ENCODE measurements at regions not wholly inside any gene's neighbourhood (a gene's known extent, or its start where the extent isn't known, plus 50 kb on each side); places are given as distances from the start of the nearest gene placed in this dataset.

DNA sequence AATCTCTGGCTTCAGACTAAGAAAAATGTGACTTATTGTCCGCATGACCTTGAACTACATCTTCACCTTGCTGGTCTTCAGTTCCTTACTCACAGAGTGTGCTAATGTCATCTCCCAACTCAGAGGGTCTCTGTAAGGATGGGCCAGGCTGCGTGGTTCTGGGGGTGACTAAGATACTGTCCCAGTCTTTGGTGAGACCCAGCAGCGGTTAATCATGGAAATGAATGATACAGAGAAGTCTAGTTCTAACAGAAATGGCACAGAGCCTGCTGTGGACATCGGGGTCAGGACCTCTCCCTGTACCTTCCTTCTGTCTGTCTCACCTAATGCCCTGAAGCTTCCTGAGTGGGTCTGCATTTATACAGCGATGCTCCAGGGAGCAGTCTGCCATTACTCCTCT lies 662.7 kb upstream of the HS6ST1 start:
- DNase-seq (ENCODE audit: low spot score) = no peak
- Mint-ChIP-seq H3K27me3 (ENCODE audit: insufficient read depth) (no peaks in the 10 kb centered on the region), H3K27ac (no peak overlapping the region), H3K4me1 (ENCODE audit: low read depth) (no peaks in the 10 kb centered on the region), H3K9me3 (no peaks in the 10 kb centered on the region), H3K4me3 (no peak overlapping the region), H3K36me3 (ENCODE audit: low read depth) (no peaks in the 10 kb centered on the region)
- intact Hi-C loops (cut with micrococcal nuclease) = no loop called here

DNA sequence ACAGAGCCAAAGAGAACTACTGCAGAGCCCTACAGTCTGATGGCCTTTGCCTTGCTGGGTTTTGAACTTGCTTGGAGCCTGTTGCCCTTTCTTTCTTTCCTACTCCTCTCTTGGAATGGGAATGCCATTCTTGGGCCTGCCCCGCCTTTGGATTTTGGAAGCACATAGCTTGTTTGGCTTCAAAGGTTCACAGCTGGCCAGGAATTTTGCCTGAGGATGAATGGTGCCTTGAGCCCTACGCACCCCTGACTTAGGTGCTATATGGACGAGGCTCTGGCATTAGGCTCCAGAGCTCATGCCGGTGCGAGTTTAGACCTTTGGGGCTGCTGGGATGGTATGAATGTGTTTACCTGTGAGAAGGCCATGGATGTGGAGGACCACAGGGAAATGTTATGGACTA lies 663.3 kb upstream of the HS6ST1 start:
- H3K9me3 Mint-ChIP-seq = no peaks in the 10 kb centered on the region
- H3K36me3 Mint-ChIP-seq (ENCODE audit: low read depth) = no peaks in the 10 kb centered on the region
- H3K27ac Mint-ChIP-seq = no peak overlapping the region
- no peaks in the 10 kb centered on the region for H3K4me1 Mint-ChIP-seq (ENCODE audit: low read depth)
- DNase-seq (ENCODE audit: low spot score) = no peak
- intact Hi-C loops (cut with micrococcal nuclease) = no loop called here
- no peaks in the 10 kb centered on the region for H3K27me3 Mint-ChIP-seq (ENCODE audit: insufficient read depth)
- no peak overlapping the region for H3K4me3 Mint-ChIP-seq

DNA sequence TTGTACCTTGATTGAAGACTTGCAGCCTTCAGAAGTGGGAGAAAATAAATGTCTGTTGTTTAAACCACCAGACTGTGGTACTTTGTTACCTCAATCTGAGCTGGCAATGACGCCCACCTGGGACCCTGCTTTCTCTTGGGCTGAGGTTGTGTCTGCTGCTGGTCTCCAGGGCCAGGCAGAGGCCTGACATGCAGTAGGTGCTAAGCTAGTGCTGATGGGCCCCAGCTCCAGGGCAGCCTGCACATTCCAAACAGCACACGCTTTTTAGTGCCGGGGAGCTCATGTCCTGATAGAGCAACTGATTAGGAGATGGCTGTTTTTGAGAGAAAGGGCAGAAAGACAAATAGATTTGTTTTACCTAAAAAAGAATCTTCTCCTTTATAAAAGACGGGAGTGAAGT lies 664.0 kb upstream of the HS6ST1 start:
- Mint-ChIP-seq H3K9me3 (no peaks in the 10 kb centered on the region), H3K27me3 (ENCODE audit: insufficient read depth) (no peaks in the 10 kb centered on the region), H3K4me3 (no peak overlapping the region), H3K4me1 (ENCODE audit: low read depth) (no peaks in the 10 kb centered on the region), H3K36me3 (ENCODE audit: low read depth) (no peaks in the 10 kb centered on the region), H3K27ac (no peak overlapping the region)
- DNase-seq (ENCODE audit: low spot score) = no peak
- intact Hi-C loops (cut with micrococcal nuclease) = no loop called here

DNA sequence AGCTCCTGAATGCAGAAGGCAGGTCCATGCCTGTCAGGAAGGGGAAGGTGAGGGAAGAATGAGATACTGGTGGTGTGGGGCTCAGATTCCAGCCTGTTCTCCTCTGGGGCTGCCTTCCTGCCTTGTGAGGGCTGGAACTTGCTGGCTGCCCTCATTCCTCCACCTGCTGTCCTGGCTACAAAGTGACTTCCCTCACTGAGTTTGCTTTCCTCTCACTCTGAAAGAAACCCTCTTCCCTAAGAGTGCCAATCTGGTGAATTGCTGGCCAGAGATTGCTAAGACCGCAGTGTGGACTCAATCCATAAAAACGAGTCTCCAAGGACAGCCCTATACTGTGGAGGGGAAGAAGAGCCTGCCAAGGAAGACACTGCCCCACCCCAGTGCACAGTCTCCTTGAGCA lies 664.4 kb upstream of the HS6ST1 start:
- Mint-ChIP-seq H3K4me3 (no peak overlapping the region), H3K9me3 (no peaks in the 10 kb centered on the region), H3K27ac (no peak overlapping the region), H3K36me3 (ENCODE audit: low read depth) (no peaks in the 10 kb centered on the region), H3K27me3 (ENCODE audit: insufficient read depth) (no peaks in the 10 kb centered on the region), H3K4me1 (ENCODE audit: low read depth) (no peaks in the 10 kb centered on the region)
- DNase-seq (ENCODE audit: low spot score) = no peak
- intact Hi-C loops (cut with micrococcal nuclease) = no loop called here

DNA sequence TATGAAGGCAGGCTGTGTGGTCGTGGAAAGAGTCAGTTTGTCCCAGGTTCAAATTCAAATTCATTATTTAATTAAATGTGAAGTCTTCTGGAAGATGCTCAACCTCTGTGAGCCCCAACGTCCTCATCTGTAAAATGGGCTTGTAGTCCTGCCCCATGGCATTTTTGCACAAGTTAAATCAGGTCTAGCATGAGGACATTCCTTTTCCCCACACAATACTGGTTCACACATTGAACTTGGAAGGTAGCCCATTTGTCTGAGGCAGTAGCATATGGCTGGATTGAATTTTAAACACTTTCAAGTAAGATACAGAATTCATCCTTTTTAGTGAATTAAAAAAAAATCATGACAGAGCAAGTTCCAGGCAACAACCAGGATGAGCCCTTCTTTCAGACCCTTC lies 665.4 kb upstream of the HS6ST1 start:
- no peak overlapping the region for H3K27ac Mint-ChIP-seq
- H3K36me3 Mint-ChIP-seq (ENCODE audit: low read depth) = no peaks in the 10 kb centered on the region
- H3K27me3 Mint-ChIP-seq (ENCODE audit: insufficient read depth) = no peaks in the 10 kb centered on the region
- no peak overlapping the region for H3K4me3 Mint-ChIP-seq
- no peaks in the 10 kb centered on the region for H3K9me3 Mint-ChIP-seq
- intact Hi-C loops (cut with micrococcal nuclease) = no loop called here
- no peak for DNase-seq (ENCODE audit: low spot score)
- no peaks in the 10 kb centered on the region for H3K4me1 Mint-ChIP-seq (ENCODE audit: low read depth)

DNA sequence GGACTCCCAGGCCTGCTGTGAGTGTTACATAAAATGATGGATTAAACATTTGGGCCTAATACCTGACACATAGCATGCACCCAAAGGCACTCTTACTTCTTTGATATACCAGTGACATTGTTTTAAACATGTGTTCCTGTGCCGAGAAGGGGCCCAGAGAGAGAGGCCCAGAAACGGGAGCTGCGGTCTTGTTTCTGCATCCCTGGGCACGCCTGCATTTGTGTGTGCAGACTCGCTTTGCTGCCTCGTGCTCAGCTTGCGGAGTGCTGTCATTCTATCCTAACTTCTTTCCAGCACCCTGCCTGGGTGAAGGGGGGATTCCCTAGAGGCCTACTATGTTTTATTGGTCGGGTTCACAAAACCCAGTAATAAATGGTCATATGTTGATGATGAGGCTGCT lies 666.2 kb upstream of the HS6ST1 start:
- intact Hi-C loops (cut with micrococcal nuclease) = no loop called here
- H3K4me1 Mint-ChIP-seq (ENCODE audit: low read depth) = no peaks in the 10 kb centered on the region
- H3K27me3 Mint-ChIP-seq (ENCODE audit: insufficient read depth) = no peaks in the 10 kb centered on the region
- no peak for DNase-seq (ENCODE audit: low spot score)
- H3K9me3 Mint-ChIP-seq = no peaks in the 10 kb centered on the region
- H3K27ac Mint-ChIP-seq = no peak overlapping the region
- H3K4me3 Mint-ChIP-seq = no peak overlapping the region
- no peaks in the 10 kb centered on the region for H3K36me3 Mint-ChIP-seq (ENCODE audit: low read depth)

DNA sequence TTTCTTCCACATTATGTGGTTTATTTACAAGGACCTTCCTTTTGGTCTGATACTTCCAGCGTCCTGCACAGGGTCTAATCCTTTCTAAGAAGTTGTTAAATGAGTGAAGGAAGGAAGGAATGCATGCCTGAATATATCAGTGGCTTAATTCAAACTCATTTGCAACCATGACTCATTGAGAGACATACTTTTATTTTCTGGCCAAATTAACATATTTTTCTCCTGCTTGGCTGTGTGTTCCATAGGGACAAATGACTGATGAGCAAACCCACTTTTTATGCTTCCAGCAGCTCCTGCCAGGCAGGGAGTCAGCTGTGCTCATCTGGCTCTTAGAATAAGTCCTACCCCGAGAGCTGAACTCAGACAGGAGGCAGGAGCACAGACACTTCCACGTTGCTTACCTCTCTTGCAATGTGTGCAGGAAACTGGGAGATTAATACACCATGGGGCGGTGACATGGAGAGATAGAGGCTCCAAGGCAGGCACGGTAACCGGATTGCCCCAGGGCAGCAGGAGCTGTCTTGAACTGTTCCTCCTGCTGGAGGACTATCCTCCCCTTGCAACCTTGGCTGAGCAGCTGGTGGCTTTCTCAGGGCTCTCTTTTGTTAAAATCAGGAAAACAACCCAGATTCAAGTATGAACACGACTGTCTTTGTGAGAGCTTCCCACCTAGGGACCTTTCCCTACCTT lies 667.5 kb upstream of the HS6ST1 start:
- Mint-ChIP-seq H3K4me1 (ENCODE audit: low read depth) (no peaks in the 10 kb centered on the region), H3K36me3 (ENCODE audit: low read depth) (no peaks in the 10 kb centered on the region), H3K27me3 (ENCODE audit: insufficient read depth) (no peaks in the 10 kb centered on the region), H3K27ac (no peak overlapping the region), H3K4me3 (no peak overlapping the region), H3K9me3 (no peaks in the 10 kb centered on the region)
- intact Hi-C loops (cut with micrococcal nuclease) = no loop called here
- no peak for DNase-seq (ENCODE audit: low spot score)

DNA sequence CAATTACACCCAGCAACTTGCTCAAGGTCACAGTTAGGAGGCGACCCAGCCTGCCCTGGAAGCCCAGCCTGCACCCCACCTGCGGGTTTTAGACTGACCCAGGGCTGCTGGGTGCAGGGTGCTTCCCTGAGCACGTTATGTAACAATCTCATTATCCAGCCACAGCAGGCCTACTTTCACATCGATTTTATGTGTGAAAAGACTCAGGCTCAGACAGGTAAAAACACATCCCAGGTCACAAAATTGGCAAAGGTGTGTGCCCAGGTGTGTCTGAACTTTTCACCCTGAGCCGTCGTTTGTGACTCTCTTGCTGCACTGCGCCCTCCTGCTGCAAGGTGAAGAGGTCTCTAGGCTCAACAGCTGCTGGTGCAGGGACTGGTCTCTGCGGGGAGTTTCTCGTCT lies 668.2 kb upstream of the HS6ST1 start:
- intact Hi-C loops (cut with micrococcal nuclease) = no loop called here
- Mint-ChIP-seq H3K4me1 (ENCODE audit: low read depth) (no peaks in the 10 kb centered on the region), H3K36me3 (ENCODE audit: low read depth) (no peaks in the 10 kb centered on the region), H3K9me3 (no peaks in the 10 kb centered on the region), H3K27me3 (ENCODE audit: insufficient read depth) (no peaks in the 10 kb centered on the region), H3K27ac (no peak overlapping the region), H3K4me3 (no peak overlapping the region)
- DNase-seq (ENCODE audit: low spot score) = no peak

DNA sequence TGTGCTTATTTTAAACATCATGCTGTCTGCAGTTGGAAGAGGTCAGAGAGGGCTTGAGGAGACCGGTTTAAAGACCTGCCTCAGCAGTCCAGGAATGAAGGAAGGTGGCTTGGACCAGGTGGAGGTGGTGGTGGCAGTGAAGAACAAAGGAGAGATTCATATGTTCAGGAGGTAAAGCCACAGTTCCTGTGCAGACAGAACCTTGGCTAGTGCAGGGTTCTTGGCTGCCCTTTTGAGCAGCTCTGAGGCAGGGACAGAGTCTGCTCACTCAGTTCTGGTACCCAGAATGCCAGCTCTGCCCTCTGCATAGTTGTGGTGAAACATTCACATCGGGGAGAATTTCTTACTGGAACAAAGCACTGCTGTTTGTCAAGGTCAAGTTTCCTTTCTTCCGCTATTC lies 669.7 kb upstream of the HS6ST1 start:
- H3K27ac Mint-ChIP-seq = no peak overlapping the region
- no peaks in the 10 kb centered on the region for H3K36me3 Mint-ChIP-seq (ENCODE audit: low read depth)
- no peak overlapping the region for H3K4me3 Mint-ChIP-seq
- H3K9me3 Mint-ChIP-seq = no peaks in the 10 kb centered on the region
- H3K27me3 Mint-ChIP-seq (ENCODE audit: insufficient read depth) = no peaks in the 10 kb centered on the region
- H3K4me1 Mint-ChIP-seq (ENCODE audit: low read depth) = no peaks in the 10 kb centered on the region
- intact Hi-C loops (cut with micrococcal nuclease) = no loop called here
- no peak for DNase-seq (ENCODE audit: low spot score)

DNA sequence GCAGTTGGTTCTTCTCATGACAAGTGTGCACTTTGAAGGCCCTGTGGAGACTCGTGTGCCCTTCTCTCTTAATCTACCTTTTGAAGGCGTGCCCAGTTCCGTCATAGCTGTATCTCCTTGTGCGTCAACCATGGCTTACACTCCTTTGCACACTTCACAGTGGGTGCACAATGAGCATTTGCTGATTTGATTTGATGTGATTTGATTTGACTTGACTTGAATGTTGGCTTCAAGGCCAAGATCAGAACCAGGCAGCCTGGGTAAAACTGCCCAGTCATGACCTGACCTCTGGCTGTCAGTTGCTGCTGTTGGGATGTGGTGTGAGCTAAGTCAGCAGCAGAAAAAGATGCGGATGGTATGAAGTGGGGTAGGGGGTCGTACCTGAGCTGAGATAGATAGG lies 670.3 kb upstream of the HS6ST1 start:
- Mint-ChIP-seq H3K4me1 (ENCODE audit: low read depth) (no peaks in the 10 kb centered on the region), H3K9me3 (no peaks in the 10 kb centered on the region), H3K27ac (no peak overlapping the region), H3K4me3 (no peak overlapping the region), H3K36me3 (ENCODE audit: low read depth) (no peaks in the 10 kb centered on the region), H3K27me3 (ENCODE audit: insufficient read depth) (no peaks in the 10 kb centered on the region)
- intact Hi-C loops (cut with micrococcal nuclease) = no loop called here
- no peak for DNase-seq (ENCODE audit: low spot score)

DNA sequence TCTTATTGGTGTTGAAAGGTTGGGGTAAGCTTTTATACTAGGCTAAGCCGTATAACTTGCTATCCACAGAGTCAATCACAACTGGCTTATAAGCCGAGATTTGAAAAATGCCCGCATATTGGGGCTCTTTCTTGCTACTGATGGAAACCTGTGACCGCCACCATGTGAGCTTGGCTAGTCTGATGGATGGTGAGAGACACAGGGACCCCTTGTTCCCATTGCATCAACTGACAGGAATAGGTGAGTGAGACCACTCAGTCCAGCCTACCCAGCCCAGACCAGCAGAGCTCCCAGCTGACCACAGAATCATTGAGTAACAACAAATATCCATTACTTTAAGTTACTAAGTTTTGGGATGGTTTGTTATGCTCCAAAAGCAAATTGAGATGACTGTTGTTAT lies 676.4 kb upstream of the HS6ST1 start:
- Mint-ChIP-seq H3K27me3 (ENCODE audit: insufficient read depth) (no peaks in the 10 kb centered on the region), H3K4me1 (ENCODE audit: low read depth) (no peaks in the 10 kb centered on the region), H3K9me3 (no peaks in the 10 kb centered on the region), H3K4me3 (no peak overlapping the region), H3K27ac (no peak overlapping the region), H3K36me3 (ENCODE audit: low read depth) (no peaks in the 10 kb centered on the region)
- intact Hi-C loops (cut with micrococcal nuclease) = no loop called here
- no peak for DNase-seq (ENCODE audit: low spot score)

DNA sequence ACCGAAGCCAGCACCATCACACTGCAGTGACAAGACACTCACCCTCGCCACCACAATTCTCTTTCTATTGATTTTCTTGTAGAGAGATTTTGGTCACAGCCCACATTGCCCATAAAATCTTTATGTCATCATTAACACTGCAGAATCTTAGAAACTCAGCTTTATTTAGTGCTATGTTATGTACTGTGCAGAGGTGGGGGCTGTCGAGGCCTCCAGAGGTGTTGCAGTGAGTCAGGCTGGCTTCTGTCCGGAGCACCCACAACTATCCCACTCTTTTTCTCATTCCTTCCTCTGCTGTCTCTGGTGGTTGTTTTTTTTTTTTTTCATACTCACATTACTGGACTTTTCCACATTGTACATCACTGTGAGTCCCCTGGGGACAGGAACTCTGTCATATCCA lies 677.4 kb upstream of the HS6ST1 start:
- DNase-seq (ENCODE audit: low spot score) = no peak
- no peaks in the 10 kb centered on the region for H3K36me3 Mint-ChIP-seq (ENCODE audit: low read depth)
- intact Hi-C loops (cut with micrococcal nuclease) = no loop called here
- no peaks in the 10 kb centered on the region for H3K9me3 Mint-ChIP-seq
- H3K4me1 Mint-ChIP-seq (ENCODE audit: low read depth) = no peaks in the 10 kb centered on the region
- no peaks in the 10 kb centered on the region for H3K27me3 Mint-ChIP-seq (ENCODE audit: insufficient read depth)
- no peak overlapping the region for H3K4me3 Mint-ChIP-seq
- no peak overlapping the region for H3K27ac Mint-ChIP-seq

DNA sequence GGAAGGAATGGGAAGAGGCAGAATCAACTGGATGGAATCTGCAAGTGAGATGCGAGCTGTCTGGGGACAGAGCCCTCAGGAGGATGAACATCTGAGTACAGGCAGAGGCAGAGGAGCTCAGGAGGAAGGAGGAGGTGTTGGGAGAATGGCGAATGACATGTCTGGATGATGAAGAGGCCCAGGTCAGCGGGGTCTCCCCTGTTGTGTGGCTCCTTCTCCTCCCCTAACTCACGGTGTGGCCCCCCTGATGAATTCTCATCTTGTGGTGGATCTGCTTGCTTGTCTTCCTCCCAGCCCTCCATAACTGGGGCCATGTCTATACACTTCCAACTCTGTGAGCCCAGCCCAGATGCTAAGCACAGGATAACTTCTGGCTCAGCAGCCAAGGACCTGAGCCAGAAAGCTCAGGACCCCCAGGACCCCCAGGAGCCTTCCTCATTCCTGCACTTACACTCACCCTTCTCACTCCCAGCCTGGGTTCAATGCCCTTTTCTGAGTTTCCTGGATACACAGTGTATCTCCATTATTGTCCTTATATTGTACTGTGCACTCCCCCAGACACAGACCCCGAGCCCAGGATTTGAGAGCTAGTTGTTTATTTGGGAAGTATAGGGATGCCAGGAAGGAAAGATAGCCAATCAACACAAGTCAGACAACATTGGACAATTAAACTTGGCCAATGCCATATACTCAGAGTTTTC lies 678.6 kb upstream of the HS6ST1 start:
- H3K9me3 Mint-ChIP-seq = no peaks in the 10 kb centered on the region
- no peaks in the 10 kb centered on the region for H3K36me3 Mint-ChIP-seq (ENCODE audit: low read depth)
- no peak overlapping the region for H3K27ac Mint-ChIP-seq
- no peak overlapping the region for H3K4me3 Mint-ChIP-seq
- H3K27me3 Mint-ChIP-seq (ENCODE audit: insufficient read depth) = no peaks in the 10 kb centered on the region
- H3K4me1 Mint-ChIP-seq (ENCODE audit: low read depth) = no peaks in the 10 kb centered on the region
- no peak for DNase-seq (ENCODE audit: low spot score)
- intact Hi-C loops (cut with micrococcal nuclease) = no loop called here

DNA sequence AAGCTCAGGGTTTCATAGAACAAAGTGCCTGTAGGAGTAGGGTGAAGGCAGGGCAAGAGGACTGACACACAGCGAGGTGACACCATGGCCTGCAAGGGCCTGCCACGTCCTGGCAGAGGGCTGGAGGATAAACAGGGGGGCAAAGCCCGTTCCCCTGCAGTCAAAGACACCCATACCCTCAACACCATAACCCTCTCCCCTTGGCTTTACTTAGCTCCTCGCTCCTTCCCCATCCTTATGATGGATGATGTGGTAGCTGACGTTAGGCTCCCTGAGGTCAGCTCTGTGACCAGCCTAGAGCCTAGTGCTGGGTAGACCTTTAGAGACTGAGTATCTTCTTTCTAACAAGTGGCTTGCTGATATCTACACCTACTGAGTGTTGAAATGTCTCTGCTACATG lies 683.3 kb upstream of the HS6ST1 start:
- Mint-ChIP-seq H3K4me1 (ENCODE audit: low read depth) (no peaks in the 10 kb centered on the region), H3K9me3 (no peaks in the 10 kb centered on the region), H3K4me3 (no peak overlapping the region), H3K36me3 (ENCODE audit: low read depth) (no peaks in the 10 kb centered on the region), H3K27ac (no peak overlapping the region), H3K27me3 (ENCODE audit: insufficient read depth) (peaks cover 5% of the 10 kb centered on the region)
- DNase-seq (ENCODE audit: low spot score) = no peak
- intact Hi-C loops (cut with micrococcal nuclease) = no loop called here

All from activated T-helper 1 cell treated with anti-CD3 and anti-CD28 coated beads, Interleukin-12 subunit alpha, Interleukin-12 subunit beta, Interleukin-2, Interleukin-4 antibody, amounts not matched to agents 30 ng/mL and 10 ng/mL and 1 ng/mL, durations not matched to agents 14 hours and 24 hours and 36 hours (primary cell).